ENCODE measurements at regions not wholly inside any gene's neighbourhood (a gene's known extent, or its start where the extent isn't known, plus 50 kb on each side); places are given as distances from the start of the nearest gene placed in this dataset.

GRCh38 chr2:2669316-2669715, 338.2 kb upstream of the MYT1L start:
- Histone ChIP-seq H3K9me3 (no peaks in the 10 kb centered on the region), H3K4me3 (replicated peaks in 1 of 3) (no peak overlapping the region), H3K4me1 (no peaks in the 10 kb centered on the region), H3K36me3 (no peaks in the 10 kb centered on the region), H3K27ac (no peak overlapping the region), H3K27me3 (no peaks in the 10 kb centered on the region)
- TF ChIP-seq, protein P1, sequence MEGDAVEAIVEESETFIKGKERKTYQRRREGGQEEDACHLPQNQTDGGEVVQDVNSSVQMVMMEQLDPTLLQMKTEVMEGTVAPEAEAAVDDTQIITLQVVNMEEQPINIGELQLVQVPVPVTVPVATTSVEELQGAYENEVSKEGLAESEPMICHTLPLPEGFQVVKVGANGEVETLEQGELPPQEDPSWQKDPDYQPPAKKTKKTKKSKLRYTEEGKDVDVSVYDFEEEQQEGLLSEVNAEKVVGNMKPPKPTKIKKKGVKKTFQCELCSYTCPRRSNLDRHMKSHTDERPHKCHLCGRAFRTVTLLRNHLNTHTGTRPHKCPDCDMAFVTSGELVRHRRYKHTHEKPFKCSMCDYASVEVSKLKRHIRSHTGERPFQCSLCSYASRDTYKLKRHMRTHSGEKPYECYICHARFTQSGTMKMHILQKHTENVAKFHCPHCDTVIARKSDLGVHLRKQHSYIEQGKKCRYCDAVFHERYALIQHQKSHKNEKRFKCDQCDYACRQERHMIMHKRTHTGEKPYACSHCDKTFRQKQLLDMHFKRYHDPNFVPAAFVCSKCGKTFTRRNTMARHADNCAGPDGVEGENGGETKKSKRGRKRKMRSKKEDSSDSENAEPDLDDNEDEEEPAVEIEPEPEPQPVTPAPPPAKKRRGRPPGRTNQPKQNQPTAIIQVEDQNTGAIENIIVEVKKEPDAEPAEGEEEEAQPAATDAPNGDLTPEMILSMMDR (IDR thresholded peaks at IDR 0.05): no peak
- TF ChIP-seq POLR2A (IDR thresholded peaks at IDR 0.05): no peak
- WGBS, 2 donors: 96 to 100% methylated on average over 5 to 16 of the region's 16 CpGs
- intact Hi-C loops (cut with DNase I): no loop called here
- no peak for DNase-seq

GRCh38 chr2:2668681-2669265, 337.7 kb upstream of the MYT1L start:
- WGBS, 2 donors: 91 to 96% methylated on average over 8 to 18 of the region's 21 CpGs
- H3K36me3 ChIP-seq: no peaks in the 10 kb centered on the region
- TF ChIP-seq, protein P1 (IDR thresholded peaks at IDR 0.05): no peak
- TF ChIP-seq POLR2A (IDR thresholded peaks at IDR 0.05): no peak
- no peaks in the 10 kb centered on the region for H3K27me3 ChIP-seq
- H3K27ac ChIP-seq: no peak overlapping the region
- no peak overlapping the region for H3K4me3 ChIP-seq (replicated peaks in 1 of 3)
- intact Hi-C loops (cut with DNase I): no loop called here
- DNase-seq: no peak
- no peaks in the 10 kb centered on the region for H3K9me3 ChIP-seq
- no peaks in the 10 kb centered on the region for H3K4me1 ChIP-seq

- H3K27ac ChIP-seq: no peak overlapping the region
- intact Hi-C loops (cut with DNase I): no loop called here
- H3K36me3 ChIP-seq: no peaks in the 10 kb centered on the region
- peak; percentile 79 to 90 for DNase-seq
- no peaks in the 10 kb centered on the region for H3K27me3 ChIP-seq
- 49 to 68% methylated on average over 2 to 4 of the region's 4 CpGs for WGBS, 2 donors
- H3K9me3 ChIP-seq: no peaks in the 10 kb centered on the region
- H3K4me3 ChIP-seq (replicated peaks in 1 of 3): no peak overlapping the region
- H3K4me1 ChIP-seq: peaks cover under 1% of the 10 kb centered on the region in 2 donors
- no peak for TF ChIP-seq POLR2A (IDR thresholded peaks at IDR 0.05)
- TF ChIP-seq, protein P1 (IDR thresholded peaks at IDR 0.05): peak in 1 of 6 experiments; percentile 17
These were observed 336.6 kb upstream of the MYT1L start for GRCh38 chr2:2667690-2668089.

DNA sequence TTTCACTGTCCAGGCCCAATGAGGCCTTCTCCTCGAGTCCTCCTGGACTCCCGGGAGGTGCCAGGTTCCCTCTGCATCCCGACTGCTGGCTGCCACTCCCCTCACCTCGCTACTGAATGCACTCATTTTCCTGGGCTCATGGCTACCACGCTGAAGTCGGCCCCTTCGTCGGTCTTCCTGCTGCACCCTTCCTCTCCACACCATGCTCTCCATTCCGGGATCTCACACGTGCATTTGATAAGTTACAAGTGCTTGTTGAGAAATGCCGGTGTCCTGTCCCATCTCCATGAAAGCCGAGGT, 334.7 kb upstream of the MYT1L start:
- 94 to 97% methylated on average over 12 of the region's 12 CpGs for WGBS, 2 donors
- H3K9me3 ChIP-seq: no peaks in the 10 kb centered on the region
- TF ChIP-seq, protein P1 (IDR thresholded peaks at IDR 0.05): no peak
- TF ChIP-seq POLR2A (IDR thresholded peaks at IDR 0.05): no peak

GRCh38 chr2:2664989-2665833, 334.1 kb upstream of the MYT1L start:
- no peak overlapping the region for H3K4me3 ChIP-seq (replicated peaks in 1 of 3)
- TF ChIP-seq, protein P1 (IDR thresholded peaks at IDR 0.05): no peak
- TF ChIP-seq POLR2A (IDR thresholded peaks at IDR 0.05): no peak
- H3K27ac ChIP-seq: no peak overlapping the region
- intact Hi-C loops (cut with DNase I): no loop called here
- 89 to 92% methylated on average over 19 to 20 of the region's 28 CpGs for WGBS, 2 donors
- peaks cover 8 to 16% of the 10 kb centered on the region in 2 donors for H3K4me1 ChIP-seq
- no peaks in the 10 kb centered on the region for H3K27me3 ChIP-seq
- H3K36me3 ChIP-seq: no peaks in the 10 kb centered on the region
- DNase-seq: no peak
- H3K9me3 ChIP-seq: no peaks in the 10 kb centered on the region

More for the DNA sequence above, 334.7 kb upstream of the MYT1L start:
- DNase-seq: no peak
- H3K36me3 ChIP-seq: no peaks in the 10 kb centered on the region
- H3K27ac ChIP-seq: no peak overlapping the region
- no peaks in the 10 kb centered on the region for H3K27me3 ChIP-seq
- H3K4me1 ChIP-seq: peaks cover 8 to 15% of the 10 kb centered on the region in 2 donors
- no peak overlapping the region for H3K4me3 ChIP-seq (replicated peaks in 1 of 3)
- intact Hi-C loops (cut with DNase I): no loop called here

All from thyroid gland (tissue), 4 donors.